Brain microvascular endothelial cell (primary cell): ENCODE measurements at regions not wholly inside any gene's neighbourhood (a gene's known extent, or its start where the extent isn't known, plus 50 kb on each side); places are given as distances from the start of the nearest gene placed in this dataset.

ENCODE experiments used
- DNase-seq: peaks from one replicate; pipeline ENCODE4 v3.0.0-alpha.2; 2020
- H3K27ac ChIP-seq: fragments of 250-450 bp; sonication (Bioruptor Pico); 2 replicates; pipeline ENCODE4 v1.5.1; 2020; ENCODE audit warnings: mild to moderate bottlenecking, moderate library complexity
- H3K27me3 ChIP-seq: fragments of 250-450 bp; sonication (Bioruptor Pico); replicated peaks from 2 replicates; pipeline ENCODE4 v1.5.1; 2020; ENCODE audit warnings: mild to moderate bottlenecking
- H3K36me3 ChIP-seq: fragments of 250-450 bp; sonication (Bioruptor Pico); replicated peaks from 2 replicates; pipeline ENCODE4 v1.5.1; 2020; ENCODE audit warnings: mild to moderate bottlenecking
- H3K4me3 ChIP-seq: 2 replicates; pipeline ENCODE4 v1.5.1; 2011; ENCODE audit warnings: low read depth, mild to moderate bottlenecking, control low read depth, low read length, moderate library complexity
- in situ Hi-C: cut with HindIII; loops from 2 replicates; pipeline ENCODE4 v1.10.0; 2017; ENCODE audit warnings: low sequenced_read_pairs, low pct_ligation_motif_present
- TF ChIP-seq, protein P1 (sequence below): IDR thresholded peaks from 2 replicates; pipeline ENCODE4 v1.5.1; 2011; ENCODE audit warnings: low read depth, mild to moderate bottlenecking, moderate library complexity, low read length, control low read depth, inconsistent platforms; ENCODE audit errors: missing control alignments

DNA sequence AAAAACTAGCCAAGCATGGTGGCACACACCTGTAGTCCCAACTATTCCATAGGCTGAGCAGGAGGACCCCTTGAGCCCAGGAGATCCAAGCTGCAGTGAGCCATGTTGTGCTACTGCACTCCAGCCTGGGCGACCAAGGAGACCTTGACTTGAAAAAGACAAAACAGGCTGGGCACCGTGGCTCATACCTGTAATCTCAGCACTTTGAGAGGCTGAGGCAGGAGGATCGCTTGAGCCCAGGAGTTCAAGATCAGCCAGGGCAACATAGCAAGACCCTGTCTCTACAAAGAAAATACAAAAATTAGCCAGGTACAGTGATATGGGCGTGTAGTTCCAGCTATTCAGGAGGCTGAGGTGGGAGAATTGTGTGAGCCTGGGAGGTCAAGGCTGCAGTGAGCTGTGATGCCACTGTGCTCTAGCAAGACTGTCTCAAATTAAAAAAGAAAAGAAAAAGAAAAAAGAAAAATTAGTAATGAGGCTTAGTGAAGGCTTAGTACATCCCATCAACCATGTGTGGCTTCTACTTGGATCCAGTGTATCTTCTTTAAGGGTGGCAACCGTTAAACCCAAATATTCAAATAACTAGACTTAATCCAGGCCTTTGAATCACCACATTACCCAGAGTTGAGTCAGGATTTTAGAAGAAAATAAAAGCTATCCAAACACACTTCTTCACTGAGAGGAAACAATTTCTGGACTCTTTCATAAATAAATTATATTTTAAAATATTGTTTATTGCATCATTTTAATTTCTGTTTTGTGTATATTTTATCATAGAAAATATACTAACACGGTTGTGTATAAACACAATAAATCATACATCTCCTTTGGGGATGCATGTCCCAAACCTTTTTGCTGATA lies 74.3 kb upstream of the RAB4A start:
- H3K4me3 ChIP-seq, result no peak overlapping the region
- no peak for DNase-seq
- in situ Hi-C loops, result no loop called here
- H3K27me3 ChIP-seq, result no peaks in the 10 kb centered on the region
- TF ChIP-seq, protein P1, sequence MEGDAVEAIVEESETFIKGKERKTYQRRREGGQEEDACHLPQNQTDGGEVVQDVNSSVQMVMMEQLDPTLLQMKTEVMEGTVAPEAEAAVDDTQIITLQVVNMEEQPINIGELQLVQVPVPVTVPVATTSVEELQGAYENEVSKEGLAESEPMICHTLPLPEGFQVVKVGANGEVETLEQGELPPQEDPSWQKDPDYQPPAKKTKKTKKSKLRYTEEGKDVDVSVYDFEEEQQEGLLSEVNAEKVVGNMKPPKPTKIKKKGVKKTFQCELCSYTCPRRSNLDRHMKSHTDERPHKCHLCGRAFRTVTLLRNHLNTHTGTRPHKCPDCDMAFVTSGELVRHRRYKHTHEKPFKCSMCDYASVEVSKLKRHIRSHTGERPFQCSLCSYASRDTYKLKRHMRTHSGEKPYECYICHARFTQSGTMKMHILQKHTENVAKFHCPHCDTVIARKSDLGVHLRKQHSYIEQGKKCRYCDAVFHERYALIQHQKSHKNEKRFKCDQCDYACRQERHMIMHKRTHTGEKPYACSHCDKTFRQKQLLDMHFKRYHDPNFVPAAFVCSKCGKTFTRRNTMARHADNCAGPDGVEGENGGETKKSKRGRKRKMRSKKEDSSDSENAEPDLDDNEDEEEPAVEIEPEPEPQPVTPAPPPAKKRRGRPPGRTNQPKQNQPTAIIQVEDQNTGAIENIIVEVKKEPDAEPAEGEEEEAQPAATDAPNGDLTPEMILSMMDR, result no peak
- no peak overlapping the region for H3K27ac ChIP-seq
- H3K36me3 ChIP-seq, result no peaks in the 10 kb centered on the region

DNA sequence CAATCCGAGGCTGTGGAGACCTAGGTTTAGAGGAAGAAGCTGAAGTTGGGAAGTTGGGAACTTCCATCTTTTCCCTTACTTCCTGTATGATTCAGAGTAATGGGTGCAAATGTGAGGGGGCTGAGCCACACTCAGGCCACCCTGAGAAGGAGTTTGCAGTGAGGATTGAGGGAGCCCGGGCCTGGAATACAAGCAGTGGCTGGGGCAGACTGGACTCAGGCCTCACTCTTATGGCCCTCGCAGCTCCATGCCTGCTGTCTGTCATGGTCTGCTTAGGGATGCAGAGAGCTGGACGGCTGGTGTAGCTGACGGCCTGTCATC lies 73.7 kb upstream of the RAB4A start:
- TF ChIP-seq, protein P1, result no peak
- in situ Hi-C loops, result no loop called here

DNA sequence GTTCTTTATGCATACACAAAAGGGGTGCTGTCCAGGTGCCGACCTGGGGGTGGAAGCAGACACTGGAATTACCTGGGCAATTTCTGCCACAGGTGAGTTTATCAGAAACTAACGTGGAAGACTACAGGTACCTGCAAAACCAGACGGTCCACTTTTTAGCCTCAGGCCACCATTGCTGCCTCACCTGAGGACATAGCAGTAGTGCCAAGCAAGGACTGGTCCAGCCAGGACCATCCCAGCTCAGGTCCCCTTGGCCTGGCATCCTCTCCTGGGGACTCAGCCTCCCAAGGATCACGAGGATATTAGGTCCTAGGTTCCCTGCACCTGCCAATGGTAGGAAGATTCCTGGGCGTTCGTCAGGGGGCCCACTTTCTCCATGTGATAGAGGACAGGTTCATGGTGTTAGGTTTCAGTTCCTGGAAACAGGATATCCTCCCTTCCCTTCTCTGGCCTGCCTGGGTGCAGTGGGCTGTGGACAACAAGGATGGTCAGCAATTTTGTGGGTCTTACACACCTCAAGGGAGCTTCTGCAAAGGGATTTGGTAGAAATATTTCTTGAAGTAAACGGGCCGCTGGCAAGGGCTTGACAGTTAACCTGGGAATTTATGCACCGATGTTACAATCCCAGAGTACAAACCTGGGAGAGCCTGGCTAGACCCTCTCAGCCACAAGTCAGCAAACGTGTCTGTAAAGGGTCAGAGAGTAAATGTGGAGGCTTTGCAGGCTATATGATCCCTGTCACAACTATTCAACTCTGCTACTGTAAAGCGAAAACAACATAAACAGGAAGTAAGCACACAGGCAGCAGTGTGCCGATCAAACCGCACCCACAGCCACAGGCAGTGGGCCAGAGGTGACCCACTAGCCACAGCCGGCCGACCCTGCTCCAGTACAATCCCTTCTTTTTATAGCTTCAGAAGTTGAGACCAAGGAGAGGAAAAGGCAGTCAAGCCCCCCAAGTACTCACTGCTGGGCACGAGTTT lies 71.4 kb upstream of the RAB4A start:
- in situ Hi-C loops, result no loop called here
- no peaks in the 10 kb centered on the region for H3K36me3 ChIP-seq
- H3K27ac ChIP-seq, result no peak overlapping the region
- TF ChIP-seq, protein P1, result no peak
- no peak for DNase-seq
- no peak overlapping the region for H3K4me3 ChIP-seq
- H3K27me3 ChIP-seq, result peaks cover 4% of the 10 kb centered on the region

More for the DNA sequence above, 73.7 kb upstream of the RAB4A start:
- no peak overlapping the region for H3K27ac ChIP-seq
- no peaks in the 10 kb centered on the region for H3K36me3 ChIP-seq
- H3K4me3 ChIP-seq, result no peak overlapping the region
- H3K27me3 ChIP-seq, result no peaks in the 10 kb centered on the region
- DNase-seq, result no peak

DNA sequence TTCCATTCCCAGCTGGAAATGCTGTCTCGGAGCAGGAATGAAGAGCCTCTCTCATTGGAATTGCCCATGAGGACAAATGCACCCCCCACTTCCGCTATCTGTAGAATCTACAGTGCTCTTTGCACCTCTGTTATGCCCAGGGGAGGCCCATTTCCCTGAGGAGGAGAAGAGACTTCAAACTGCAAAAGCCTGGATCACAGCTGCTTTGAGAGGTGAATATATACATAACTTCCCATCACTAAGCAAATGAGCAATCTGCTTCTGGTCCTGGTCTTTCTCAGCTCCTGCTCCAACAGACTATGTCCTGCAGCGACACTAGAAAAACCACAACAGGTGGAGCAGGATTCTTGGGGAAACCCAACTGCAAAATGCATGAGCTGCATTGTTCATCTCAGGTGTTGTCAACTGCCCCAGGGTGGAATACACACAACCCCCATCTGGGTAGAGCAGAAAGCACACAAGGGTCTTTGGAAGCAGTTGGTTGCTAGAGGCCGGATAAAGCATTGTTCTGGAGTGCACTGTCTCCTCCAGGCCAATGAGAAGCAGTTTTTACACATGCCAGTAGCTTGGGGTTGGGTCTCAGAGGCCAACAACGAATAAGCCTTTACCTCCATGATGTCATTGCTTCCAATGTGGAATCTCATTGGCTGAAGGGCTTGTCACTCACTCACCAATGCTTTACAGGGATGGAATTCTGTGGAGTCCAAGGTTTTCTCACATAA lies 67.7 kb upstream of the RAB4A start:
- peaks cover 7% of the 10 kb centered on the region for H3K27me3 ChIP-seq
- in situ Hi-C loops, result no loop called here
- no peaks in the 10 kb centered on the region for H3K36me3 ChIP-seq
- H3K27ac ChIP-seq, result no peak overlapping the region
- H3K4me3 ChIP-seq, result no peak overlapping the region
- TF ChIP-seq, protein P1, result no peak
- DNase-seq, result peak; percentile 61

DNA sequence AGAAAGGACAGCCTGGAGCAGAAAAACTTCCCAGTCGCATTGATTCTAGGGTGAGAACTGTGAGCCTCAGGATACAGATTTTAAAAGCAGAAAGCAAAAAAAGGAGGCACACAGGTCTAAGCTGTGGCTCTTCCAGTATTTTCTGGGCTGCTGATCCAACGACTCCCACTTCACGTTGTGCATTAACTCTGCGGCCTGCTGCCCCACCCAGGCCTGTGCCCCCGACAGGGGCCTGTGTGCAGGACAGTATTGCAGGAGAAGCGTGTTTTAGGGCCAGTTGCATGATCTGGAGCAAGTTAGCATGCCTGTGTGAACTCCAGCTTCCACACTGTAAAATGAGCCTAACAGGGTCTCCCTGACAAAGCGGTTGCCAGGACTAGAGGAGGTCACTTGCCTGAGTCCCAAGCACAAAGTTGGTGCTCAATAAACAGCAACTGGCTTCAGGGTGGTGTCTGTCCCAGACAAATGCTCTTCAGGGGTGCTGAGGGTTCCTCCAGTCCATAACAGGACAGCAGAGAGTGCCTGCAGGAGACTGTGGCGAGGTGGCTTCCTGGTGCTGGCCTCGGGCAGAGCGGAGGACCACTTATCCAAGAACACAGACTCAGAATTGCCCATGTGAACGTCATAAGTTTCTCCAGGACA lies 66.8 kb upstream of the RAB4A start:
- H3K36me3 ChIP-seq, result no peaks in the 10 kb centered on the region
- no peak overlapping the region for H3K27ac ChIP-seq
- in situ Hi-C loops, result no loop called here
- DNase-seq, result no peak
- no peak overlapping the region for H3K4me3 ChIP-seq
- TF ChIP-seq, protein P1, result no peak
- H3K27me3 ChIP-seq, result peaks cover 7% of the 10 kb centered on the region
